HepG2 (cell line): ENCODE measurements at regions not wholly inside any gene's neighbourhood (a gene's known extent, or its start where the extent isn't known, plus 50 kb on each side); places are given as distances from the start of the nearest gene placed in this dataset.
A peak's percentile ranks its signal among the peaks of the same experiment; 100 is the strongest.

Experiments
- AGO1 ChIP-seq: fragments of 200-400 bp; formaldehyde crosslinking; IDR thresholded peaks from 2 replicates; pipeline ENCODE4 v1.6.1; 2017; ENCODE audit warnings: mild to moderate bottlenecking, low read depth, low read length, moderate library complexity; ENCODE audit not compliant: poor library complexity, severe bottlenecking
- GABPA ChIP-seq, 2 experiments: IDR thresholded peaks; 2 replicates each; pipeline ENCODE4 v1.6.1; 2011 to 2016; ENCODE audit warnings: low read depth in 2 of 2, low read length in 1 of 2, missing biosample characterization in 1 of 2, missing genetic modification characterization in 1 of 2
- GLI4 ChIP-seq: sonication (generic); formaldehyde crosslinking; IDR thresholded peaks from 2 replicates; pipeline ENCODE4 v1.5.1; 2020; ENCODE audit warnings: missing genetic modification reagents, mild to moderate bottlenecking, moderate library complexity, borderline replicate concordance
- KDM5A ChIP-seq: fragments of 200-600 bp; sonication (generic); IDR thresholded peaks from 2 replicates; pipeline ENCODE4 v1.7.0; 2018; ENCODE audit warnings: antibody characterized with exemption, mild to moderate bottlenecking, low read length, borderline replicate concordance
- NFIC ChIP-seq: IDR thresholded peaks from 2 replicates; pipeline ENCODE4 v1.6.1; 2012; ENCODE audit warnings: mild to moderate bottlenecking, low read length, inconsistent platforms
- TEAD2 ChIP-seq: sonication (generic); formaldehyde crosslinking; IDR thresholded peaks from 2 replicates; pipeline ENCODE4 v1.9.0; 2021; ENCODE audit warnings: missing genetic modification reagents
- TF ChIP-seq, protein P1 (sequence below): IDR thresholded peaks from 2 replicates; pipeline ENCODE4 v1.6.1; 2018; ENCODE audit warnings: missing genetic modification reagents
- TF ChIP-seq, protein P2 (sequence below): sonication (generic); formaldehyde crosslinking; IDR thresholded peaks from 2 replicates; pipeline ENCODE4 v1.4.0; 2020; ENCODE audit warnings: mild to moderate bottlenecking, missing genetic modification reagents
- TF ChIP-seq, protein P3 (sequence below): sonication (generic); formaldehyde crosslinking; IDR thresholded peaks from 2 replicates; pipeline ENCODE4 v1.5.1; 2020; ENCODE audit warnings: missing genetic modification reagents, mild to moderate bottlenecking, borderline replicate concordance
- TF ChIP-seq, protein P4 (sequence below): sonication (generic); formaldehyde crosslinking; conservative IDR thresholded peaks from 2 replicates; pipeline ENCODE4 v1.4.0; 2020; ENCODE audit warnings: missing genetic modification reagents

DNA sequence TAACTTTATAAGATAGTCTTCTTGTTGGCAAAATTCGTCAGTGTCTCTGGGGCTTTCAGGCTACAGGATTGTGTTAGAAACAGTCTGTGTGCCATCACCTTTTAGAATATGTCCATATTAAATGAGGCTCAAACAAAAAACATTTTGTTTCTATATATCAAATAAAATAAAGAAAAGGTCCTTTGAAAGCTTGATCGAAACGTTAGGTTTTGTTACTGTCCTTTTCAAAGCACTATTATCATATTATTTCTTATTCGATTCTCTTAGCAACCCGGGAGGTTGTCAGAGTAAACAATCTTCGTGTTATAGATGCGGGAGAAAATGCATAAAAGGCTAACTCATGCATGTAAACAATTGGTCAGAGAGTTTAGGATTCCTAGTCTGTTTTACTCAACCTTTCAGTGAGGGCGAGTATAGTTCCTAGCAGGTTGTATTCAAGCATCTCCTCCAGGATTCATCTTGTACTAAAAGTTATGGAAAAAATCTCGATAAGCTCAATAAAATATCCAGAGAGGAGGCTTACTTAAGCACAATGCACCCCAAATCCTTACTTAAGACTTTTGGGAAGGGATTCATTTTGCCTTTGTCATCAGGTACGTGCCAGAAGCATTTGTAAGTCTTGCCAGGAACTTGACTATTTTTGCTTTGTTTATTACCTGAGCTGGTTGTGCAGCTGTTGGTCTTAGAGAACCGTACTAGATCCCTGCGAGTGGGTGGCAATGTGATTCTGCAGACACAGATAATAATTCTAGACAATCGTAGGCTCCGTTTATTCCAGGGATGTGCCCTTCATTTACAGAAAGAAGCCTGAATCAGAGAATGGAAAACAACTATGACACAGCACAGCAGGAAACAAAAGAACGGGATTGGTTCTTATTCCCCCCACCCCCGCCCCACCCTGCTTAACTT, 159.6 kb upstream of the ZNF217 start (continued):
- TF ChIP-seq, protein P1, sequence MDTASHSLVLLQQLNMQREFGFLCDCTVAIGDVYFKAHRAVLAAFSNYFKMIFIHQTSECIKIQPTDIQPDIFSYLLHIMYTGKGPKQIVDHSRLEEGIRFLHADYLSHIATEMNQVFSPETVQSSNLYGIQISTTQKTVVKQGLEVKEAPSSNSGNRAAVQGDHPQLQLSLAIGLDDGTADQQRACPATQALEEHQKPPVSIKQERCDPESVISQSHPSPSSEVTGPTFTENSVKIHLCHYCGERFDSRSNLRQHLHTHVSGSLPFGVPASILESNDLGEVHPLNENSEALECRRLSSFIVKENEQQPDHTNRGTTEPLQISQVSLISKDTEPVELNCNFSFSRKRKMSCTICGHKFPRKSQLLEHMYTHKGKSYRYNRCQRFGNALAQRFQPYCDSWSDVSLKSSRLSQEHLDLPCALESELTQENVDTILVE (CRISPR knock-in tag): 0 out of 2 replicates have a peak, but pooled peaks have one; percentile 27
- TF ChIP-seq KDM5A: no peak
- TF ChIP-seq GLI4 (CRISPR knock-in tag): no peak
- TF ChIP-seq, protein P2, sequence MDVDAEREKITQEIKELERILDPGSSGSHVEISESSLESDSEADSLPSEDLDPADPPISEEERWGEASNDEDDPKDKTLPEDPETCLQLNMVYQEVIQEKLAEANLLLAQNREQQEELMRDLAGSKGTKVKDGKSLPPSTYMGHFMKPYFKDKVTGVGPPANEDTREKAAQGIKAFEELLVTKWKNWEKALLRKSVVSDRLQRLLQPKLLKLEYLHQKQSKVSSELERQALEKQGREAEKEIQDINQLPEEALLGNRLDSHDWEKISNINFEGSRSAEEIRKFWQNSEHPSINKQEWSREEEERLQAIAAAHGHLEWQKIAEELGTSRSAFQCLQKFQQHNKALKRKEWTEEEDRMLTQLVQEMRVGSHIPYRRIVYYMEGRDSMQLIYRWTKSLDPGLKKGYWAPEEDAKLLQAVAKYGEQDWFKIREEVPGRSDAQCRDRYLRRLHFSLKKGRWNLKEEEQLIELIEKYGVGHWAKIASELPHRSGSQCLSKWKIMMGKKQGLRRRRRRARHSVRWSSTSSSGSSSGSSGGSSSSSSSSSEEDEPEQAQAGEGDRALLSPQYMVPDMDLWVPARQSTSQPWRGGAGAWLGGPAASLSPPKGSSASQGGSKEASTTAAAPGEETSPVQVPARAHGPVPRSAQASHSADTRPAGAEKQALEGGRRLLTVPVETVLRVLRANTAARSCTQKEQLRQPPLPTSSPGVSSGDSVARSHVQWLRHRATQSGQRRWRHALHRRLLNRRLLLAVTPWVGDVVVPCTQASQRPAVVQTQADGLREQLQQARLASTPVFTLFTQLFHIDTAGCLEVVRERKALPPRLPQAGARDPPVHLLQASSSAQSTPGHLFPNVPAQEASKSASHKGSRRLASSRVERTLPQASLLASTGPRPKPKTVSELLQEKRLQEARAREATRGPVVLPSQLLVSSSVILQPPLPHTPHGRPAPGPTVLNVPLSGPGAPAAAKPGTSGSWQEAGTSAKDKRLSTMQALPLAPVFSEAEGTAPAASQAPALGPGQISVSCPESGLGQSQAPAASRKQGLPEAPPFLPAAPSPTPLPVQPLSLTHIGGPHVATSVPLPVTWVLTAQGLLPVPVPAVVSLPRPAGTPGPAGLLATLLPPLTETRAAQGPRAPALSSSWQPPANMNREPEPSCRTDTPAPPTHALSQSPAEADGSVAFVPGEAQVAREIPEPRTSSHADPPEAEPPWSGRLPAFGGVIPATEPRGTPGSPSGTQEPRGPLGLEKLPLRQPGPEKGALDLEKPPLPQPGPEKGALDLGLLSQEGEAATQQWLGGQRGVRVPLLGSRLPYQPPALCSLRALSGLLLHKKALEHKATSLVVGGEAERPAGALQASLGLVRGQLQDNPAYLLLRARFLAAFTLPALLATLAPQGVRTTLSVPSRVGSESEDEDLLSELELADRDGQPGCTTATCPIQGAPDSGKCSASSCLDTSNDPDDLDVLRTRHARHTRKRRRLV (CRISPR knock-in tag): peak; percentile 91
- no peak for TF ChIP-seq NFIC
- no peak for TF ChIP-seq TEAD2 (CRISPR knock-in tag)
- no peak for TF ChIP-seq AGO1
- TF ChIP-seq, protein P3, sequence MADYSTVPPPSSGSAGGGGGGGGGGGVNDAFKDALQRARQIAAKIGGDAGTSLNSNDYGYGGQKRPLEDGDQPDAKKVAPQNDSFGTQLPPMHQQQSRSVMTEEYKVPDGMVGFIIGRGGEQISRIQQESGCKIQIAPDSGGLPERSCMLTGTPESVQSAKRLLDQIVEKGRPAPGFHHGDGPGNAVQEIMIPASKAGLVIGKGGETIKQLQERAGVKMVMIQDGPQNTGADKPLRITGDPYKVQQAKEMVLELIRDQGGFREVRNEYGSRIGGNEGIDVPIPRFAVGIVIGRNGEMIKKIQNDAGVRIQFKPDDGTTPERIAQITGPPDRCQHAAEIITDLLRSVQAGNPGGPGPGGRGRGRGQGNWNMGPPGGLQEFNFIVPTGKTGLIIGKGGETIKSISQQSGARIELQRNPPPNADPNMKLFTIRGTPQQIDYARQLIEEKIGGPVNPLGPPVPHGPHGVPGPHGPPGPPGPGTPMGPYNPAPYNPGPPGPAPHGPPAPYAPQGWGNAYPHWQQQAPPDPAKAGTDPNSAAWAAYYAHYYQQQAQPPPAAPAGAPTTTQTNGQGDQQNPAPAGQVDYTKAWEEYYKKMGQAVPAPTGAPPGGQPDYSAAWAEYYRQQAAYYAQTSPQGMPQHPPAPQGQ (CRISPR knock-in tag): no peak
- no peak for TF ChIP-seq GABPA (IDR thresholded peaks at IDR 0.05; ENCODE audit: low read depth, low read length)
- TF ChIP-seq GABPA (CRISPR knock-in tag; IDR thresholded peaks at IDR 0.05; ENCODE audit: low read depth): no peak
- TF ChIP-seq, protein P4, sequence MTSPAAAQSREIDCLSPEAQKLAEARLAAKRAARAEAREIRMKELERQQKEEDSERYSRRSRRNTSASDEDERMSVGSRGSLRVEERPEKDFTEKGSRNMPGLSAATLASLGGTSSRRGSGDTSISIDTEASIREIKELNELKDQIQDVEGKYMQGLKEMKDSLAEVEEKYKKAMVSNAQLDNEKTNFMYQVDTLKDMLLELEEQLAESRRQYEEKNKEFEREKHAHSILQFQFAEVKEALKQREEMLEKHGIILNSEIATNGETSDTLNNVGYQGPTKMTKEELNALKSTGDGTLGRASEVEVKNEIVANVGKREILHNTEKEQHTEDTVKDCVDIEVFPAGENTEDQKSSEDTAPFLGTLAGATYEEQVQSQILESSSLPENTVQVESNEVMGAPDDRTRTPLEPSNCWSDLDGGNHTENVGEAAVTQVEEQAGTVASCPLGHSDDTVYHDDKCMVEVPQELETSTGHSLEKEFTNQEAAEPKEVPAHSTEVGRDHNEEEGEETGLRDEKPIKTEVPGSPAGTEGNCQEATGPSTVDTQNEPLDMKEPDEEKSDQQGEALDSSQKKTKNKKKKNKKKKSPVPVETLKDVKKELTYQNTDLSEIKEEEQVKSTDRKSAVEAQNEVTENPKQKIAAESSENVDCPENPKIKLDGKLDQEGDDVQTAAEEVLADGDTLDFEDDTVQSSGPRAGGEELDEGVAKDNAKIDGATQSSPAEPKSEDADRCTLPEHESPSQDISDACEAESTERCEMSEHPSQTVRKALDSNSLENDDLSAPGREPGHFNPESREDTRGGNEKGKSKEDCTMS: no peak
